ENCODE measurements at regions not wholly inside any gene's neighbourhood (a gene's known extent, or its start where the extent isn't known, plus 50 kb on each side); places are given as distances from the start of the nearest gene placed in this dataset.

DNA sequence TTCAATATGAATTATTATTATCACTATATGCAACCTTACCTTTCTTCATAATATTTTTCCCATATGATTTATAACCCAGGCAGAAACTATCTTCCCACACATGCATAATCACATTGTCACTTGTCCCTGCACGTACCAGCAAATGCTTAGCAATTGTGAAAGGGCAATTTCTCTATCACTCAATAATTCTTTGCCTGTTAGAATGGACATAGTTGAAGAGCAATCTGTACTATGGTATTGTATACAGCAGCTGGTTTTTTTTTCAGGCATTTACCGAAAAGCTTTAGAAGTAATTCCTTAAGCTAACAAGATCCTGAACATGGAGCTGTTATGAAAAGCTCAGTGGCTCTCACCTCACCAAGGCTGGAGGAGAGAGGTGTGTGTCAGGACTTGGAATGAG, 999.5 kb downstream of the TUSC7 start:
- TF ChIP-seq, protein P1, sequence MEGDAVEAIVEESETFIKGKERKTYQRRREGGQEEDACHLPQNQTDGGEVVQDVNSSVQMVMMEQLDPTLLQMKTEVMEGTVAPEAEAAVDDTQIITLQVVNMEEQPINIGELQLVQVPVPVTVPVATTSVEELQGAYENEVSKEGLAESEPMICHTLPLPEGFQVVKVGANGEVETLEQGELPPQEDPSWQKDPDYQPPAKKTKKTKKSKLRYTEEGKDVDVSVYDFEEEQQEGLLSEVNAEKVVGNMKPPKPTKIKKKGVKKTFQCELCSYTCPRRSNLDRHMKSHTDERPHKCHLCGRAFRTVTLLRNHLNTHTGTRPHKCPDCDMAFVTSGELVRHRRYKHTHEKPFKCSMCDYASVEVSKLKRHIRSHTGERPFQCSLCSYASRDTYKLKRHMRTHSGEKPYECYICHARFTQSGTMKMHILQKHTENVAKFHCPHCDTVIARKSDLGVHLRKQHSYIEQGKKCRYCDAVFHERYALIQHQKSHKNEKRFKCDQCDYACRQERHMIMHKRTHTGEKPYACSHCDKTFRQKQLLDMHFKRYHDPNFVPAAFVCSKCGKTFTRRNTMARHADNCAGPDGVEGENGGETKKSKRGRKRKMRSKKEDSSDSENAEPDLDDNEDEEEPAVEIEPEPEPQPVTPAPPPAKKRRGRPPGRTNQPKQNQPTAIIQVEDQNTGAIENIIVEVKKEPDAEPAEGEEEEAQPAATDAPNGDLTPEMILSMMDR (IDR thresholded peaks at IDR 0.05; ENCODE audit: low read length) = no peak
- no peak for TF ChIP-seq EZH2 (optimal IDR thresholded peaks at IDR 0.05; ENCODE audit: low read depth, low read length)

Data from MM.1S (cell line).